ENCODE measurements at regions not wholly inside any gene's neighbourhood (a gene's known extent, or its start where the extent isn't known, plus 50 kb on each side); places are given as distances from the start of the nearest gene placed in this dataset.

- Histone ChIP-seq H3K9ac (ENCODE audit: insufficient read depth, low read depth, low read length) (no peak overlapping the region), H3K79me2 (ENCODE audit: insufficient read depth, low read length) (no peaks in the 10 kb centered on the region), H3K27ac (ENCODE audit: extremely low read length, insufficient read depth, low read length) (no peak overlapping the region), H3K9me3 (ENCODE audit: low read length) (0 out of 2 replicates have a peak, but pooled peaks cover 9% of the 10 kb centered on the region), H3K4me1 (ENCODE audit: insufficient read depth, low read length) (no peaks in the 10 kb centered on the region), H2AFZ (ENCODE audit: low read length) (no peak overlapping the region), H3K4me3 (replicated peaks in 1 of 3; ENCODE audit: insufficient read depth in 1 of 3, low read depth in 2 of 3, low read length in 3 of 3) (no peak overlapping the region), H3K4me2 (ENCODE audit: low read depth, low read length) (no peak overlapping the region), H3K27me3 (ENCODE audit: control insufficient read depth in 1 of 2, insufficient read depth in 2 of 2, low read length in 2 of 2) (no peaks in the 10 kb centered on the region), H4K20me1 (ENCODE audit: insufficient read depth, low read length) (no peaks in the 10 kb centered on the region), H3K36me3 (replicated peaks in 1 of 2; ENCODE audit: control insufficient read depth in 1 of 2, insufficient read depth in 2 of 2, low read length in 2 of 2) (no peaks in the 10 kb centered on the region)
- CTCF ChIA-PET (ENCODE audit: low intra/inter-chr PET ratio, low total read pairs): no interaction called here
- POLR2A ChIA-PET: no interaction called here
- DNase-seq (ENCODE audit: low spot score): no peak
- FAIRE-seq: no peak
- no TSS peak for BruUV-seq (replicated peaks)
- TF ChIP-seq CTCF (CRISPR knock-in tag; IDR thresholded peaks at IDR 0.05) (no peak), EHMT2 (IDR thresholded peaks at IDR 0.05; ENCODE audit: borderline replicate concordance, low read depth, low read length) (no peak), HES4 (CRISPR knock-in tag; IDR thresholded peaks at IDR 0.05; ENCODE audit: borderline replicate concordance) (no peak), DPF2 (CRISPR knock-in tag; IDR thresholded peaks at IDR 0.05; ENCODE audit: borderline replicate concordance, low read depth) (no peak), SUZ12 (IDR thresholded peaks at IDR 0.05; ENCODE audit: low read depth, low read length) (no peak), MED13 (CRISPR knock-in tag; IDR thresholded peaks at IDR 0.05) (no peak)
- TF ChIP-seq, protein P1, sequence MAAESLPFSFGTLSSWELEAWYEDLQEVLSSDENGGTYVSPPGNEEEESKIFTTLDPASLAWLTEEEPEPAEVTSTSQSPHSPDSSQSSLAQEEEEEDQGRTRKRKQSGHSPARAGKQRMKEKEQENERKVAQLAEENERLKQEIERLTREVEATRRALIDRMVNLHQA (CRISPR knock-in tag; IDR thresholded peaks at IDR 0.05): no peak
- in situ Hi-C loops (cut with HindIII; ENCODE audit: extremely low pct_ligation_motif_present, low pct_unique_long_range_greater_than_20kb): no loop called here
- intact Hi-C loops (cut with micrococcal nuclease; ENCODE audit: unreplicated experiment): no loop called here
- no peak for ATAC-seq
- 33% methylated on average over 3 of the region's 8 CpGs for WGBS (ENCODE audit: low lambda C conversion rate)
These were observed 658.6 kb downstream of the AMY1C start for GRCh38 chr1:104408268-104408667.

GRCh38 chr1:104435255-104435654 is 685.6 kb downstream of the AMY1C start:
- Histone ChIP-seq H4K20me1 (ENCODE audit: insufficient read depth, low read length) (no peaks in the 10 kb centered on the region), H3K36me3 (replicated peaks in 1 of 2; ENCODE audit: control insufficient read depth in 1 of 2, insufficient read depth in 2 of 2, low read length in 2 of 2) (no peaks in the 10 kb centered on the region), H3K4me1 (ENCODE audit: insufficient read depth, low read length) (no peaks in the 10 kb centered on the region), H3K27ac (ENCODE audit: extremely low read length, insufficient read depth, low read length) (no peak overlapping the region), H3K4me2 (ENCODE audit: low read depth, low read length) (no peak overlapping the region), H3K4me3 (replicated peaks in 1 of 3; ENCODE audit: insufficient read depth in 1 of 3, low read depth in 2 of 3, low read length in 3 of 3) (no peak overlapping the region), H2AFZ (ENCODE audit: low read length) (no peak overlapping the region), H3K79me2 (ENCODE audit: insufficient read depth, low read length) (no peaks in the 10 kb centered on the region), H3K27me3 (ENCODE audit: control insufficient read depth in 1 of 2, insufficient read depth in 2 of 2, low read length in 2 of 2) (no peaks in the 10 kb centered on the region), H3K9ac (ENCODE audit: insufficient read depth, low read depth, low read length) (no peak overlapping the region), H3K9me3 (ENCODE audit: low read length) (peaks cover 6% of the 10 kb centered on the region)
- ChIA-PET CTCF (ENCODE audit: low intra/inter-chr PET ratio, low total read pairs) (no interaction called here), POLR2A (no interaction called here)
- 45% methylated on average over 4 of the region's 4 CpGs for WGBS (ENCODE audit: low lambda C conversion rate)
- no TSS peak for BruUV-seq (replicated peaks)
- no peak for DNase-seq (ENCODE audit: low spot score)
- FAIRE-seq: no peak
- ATAC-seq: no peak
- intact Hi-C loops (cut with micrococcal nuclease; ENCODE audit: unreplicated experiment): no loop called here
- in situ Hi-C loops (cut with HindIII; ENCODE audit: extremely low pct_ligation_motif_present, low pct_unique_long_range_greater_than_20kb): no loop called here
- no peak for TF ChIP-seq ZNF263 (CRISPR knock-in tag; IDR thresholded peaks at IDR 0.05)
- TF ChIP-seq CSRNP1 (CRISPR knock-in tag; IDR thresholded peaks at IDR 0.05): no peak
- TF ChIP-seq, protein P2, sequence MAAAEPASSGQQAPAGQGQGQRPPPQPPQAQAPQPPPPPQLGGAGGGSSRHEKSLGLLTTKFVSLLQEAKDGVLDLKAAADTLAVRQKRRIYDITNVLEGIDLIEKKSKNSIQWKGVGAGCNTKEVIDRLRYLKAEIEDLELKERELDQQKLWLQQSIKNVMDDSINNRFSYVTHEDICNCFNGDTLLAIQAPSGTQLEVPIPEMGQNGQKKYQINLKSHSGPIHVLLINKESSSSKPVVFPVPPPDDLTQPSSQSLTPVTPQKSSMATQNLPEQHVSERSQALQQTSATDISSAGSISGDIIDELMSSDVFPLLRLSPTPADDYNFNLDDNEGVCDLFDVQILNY (CRISPR knock-in tag; conservative IDR thresholded peaks at IDR 0.05): no peak
- no peak for TF ChIP-seq RCOR2 (CRISPR knock-in tag; IDR thresholded peaks at IDR 0.05)
- TF ChIP-seq ZNF775 (CRISPR knock-in tag; IDR thresholded peaks at IDR 0.05; ENCODE audit: borderline replicate concordance): no peak
- TF ChIP-seq KDM3A (CRISPR knock-in tag; IDR thresholded peaks at IDR 0.05; ENCODE audit: low read depth): no peak
- no peak for TF ChIP-seq MBNL3 (CRISPR knock-in tag; conservative IDR thresholded peaks at IDR 0.05)
